CD4-positive, CD25-positive, alpha-beta regulatory T cell (primary cell): ENCODE measurements at regions not wholly inside any gene's neighbourhood (a gene's known extent, or its start where the extent isn't known, plus 50 kb on each side); places are given as distances from the start of the nearest gene placed in this dataset.

Experiments
- ATAC-seq, 2 donors: fragments of 150-1000 bp; cut with Tn5 transposase; one replicate each; pipeline ENCODE4 v1.10.0; 2021; ENCODE audit warnings: low read depth in 2 of 2, moderate number of reproducible peaks in 2 of 2, moderate library complexity in 1 of 2
- DNase-seq, 3 donors: peaks; one replicate each; pipeline versions ENCODE4 v3.0.0 to v3.0.0-alpha.2; 2012 to 2022; ENCODE audit warnings: mixed read lengths in 1 of 3
- H3K27ac ChIP-seq: one replicate; pipeline ENCODE4 v1.7.0; 2013; ENCODE audit warnings: mild to moderate bottlenecking, low read length; ENCODE audit not compliant: insufficient read depth, poor library complexity, severe bottlenecking
- H3K27me3 ChIP-seq: one replicate; pipeline ENCODE4 v1.7.0; 2013; ENCODE audit warnings: low read length; ENCODE audit not compliant: control insufficient read depth, insufficient read depth
- H3K36me3 ChIP-seq: one replicate; pipeline ENCODE4 v1.7.0; 2013; ENCODE audit warnings: mild to moderate bottlenecking, low read length, moderate library complexity; ENCODE audit not compliant: control insufficient read depth, insufficient read depth
- H3K4me1 ChIP-seq: 2 replicates; pipeline ENCODE4 v1.7.0; 2013; ENCODE audit warnings: mild to moderate bottlenecking, low read length; ENCODE audit not compliant: insufficient read depth, control insufficient read depth, poor library complexity, severe bottlenecking
- H3K4me3 ChIP-seq: one replicate; pipeline ENCODE4 v1.7.0; 2013; ENCODE audit warnings: low read depth, mild to moderate bottlenecking, low read length, moderate library complexity
- H3K9me3 ChIP-seq, 2 experiments: 1 replicate in 1 of 2; 2 replicates in 1 of 2; pipeline ENCODE4 v1.7.0; 2013; ENCODE audit warnings: low read length in 2 of 2, mild to moderate bottlenecking in 1 of 2, moderate library complexity in 1 of 2; ENCODE audit not compliant: control insufficient read depth in 2 of 2
- H3K27ac Mint-ChIP-seq, 3 donors: one replicate each; pipeline ENCODE4 v1.8.0; 2020 to 2022; ENCODE audit warnings: mild to moderate bottlenecking in 3 of 3, mixed read lengths in 3 of 3, moderate library complexity in 2 of 3
- H3K27me3 Mint-ChIP-seq: one replicate; pipeline ENCODE4 v1.8.0; 2022; ENCODE audit warnings: mild to moderate bottlenecking, mixed read lengths
- H3K36me3 Mint-ChIP-seq: one replicate; pipeline ENCODE4 v1.8.0; 2020; ENCODE audit warnings: mixed read lengths
- H3K4me1 Mint-ChIP-seq, 4 donors: one replicate each; pipeline ENCODE4 v1.8.0; 2020 to 2022; ENCODE audit warnings: mixed read lengths in 4 of 4, mild to moderate bottlenecking in 1 of 4
- H3K4me3 Mint-ChIP-seq, 4 donors: one replicate each; pipeline ENCODE4 v1.8.0; 2020 to 2022; ENCODE audit warnings: mild to moderate bottlenecking in 4 of 4, mixed read lengths in 4 of 4, moderate library complexity in 3 of 4
- H3K9me3 Mint-ChIP-seq, 7 donors: one replicate each; pipeline ENCODE4 v1.8.0; 2020 to 2022; ENCODE audit warnings: mixed read lengths in 7 of 7, mild to moderate bottlenecking in 3 of 7, moderate library complexity in 2 of 7

- H3K27ac Mint-ChIP-seq, result no peak overlapping the region
- H3K36me3 Mint-ChIP-seq, result no peaks in the 10 kb centered on the region
- no peak overlapping the region for H3K4me3 Mint-ChIP-seq
- DNase-seq (no peak), ATAC-seq (no peak)
- Histone ChIP-seq H3K27ac (no peak overlapping the region), H3K27me3 (no peaks in the 10 kb centered on the region), H3K4me3 (no peak overlapping the region), H3K9me3 (no peaks in the 10 kb centered on the region), H3K36me3 (no peaks in the 10 kb centered on the region), H3K4me1 (no peaks in the 10 kb centered on the region)
- H3K27me3 Mint-ChIP-seq, result no peaks in the 10 kb centered on the region
- H3K4me1 Mint-ChIP-seq, result no peaks in the 10 kb centered on the region
- H3K9me3 Mint-ChIP-seq, result peaks cover 0 to 5% (median 0%) of the 10 kb centered on the region in 7 donors
These were observed 654.3 kb downstream of the SLC4A3 start for GRCh38 chr2:220281771-220282170.

GRCh38 chr2:220282236-220282635, 654.8 kb downstream of the SLC4A3 start:
- no peaks in the 10 kb centered on the region for H3K9me3 ChIP-seq
- H3K27ac ChIP-seq, result no peak overlapping the region
- H3K27me3 Mint-ChIP-seq, result no peaks in the 10 kb centered on the region
- H3K36me3 Mint-ChIP-seq, result no peaks in the 10 kb centered on the region
- H3K36me3 ChIP-seq, result no peaks in the 10 kb centered on the region
- no peak overlapping the region for H3K27ac Mint-ChIP-seq
- H3K4me3 Mint-ChIP-seq, result no peak overlapping the region
- ATAC-seq (no peak), DNase-seq (no peak)
- no peaks in the 10 kb centered on the region for H3K4me1 Mint-ChIP-seq
- H3K4me1 ChIP-seq, result no peaks in the 10 kb centered on the region
- no peaks in the 10 kb centered on the region for H3K27me3 ChIP-seq
- peaks cover 0 to 5% (median 0%) of the 10 kb centered on the region in 7 donors for H3K9me3 Mint-ChIP-seq
- no peak overlapping the region for H3K4me3 ChIP-seq

GRCh38 chr2:220293966-220294365, 666.5 kb downstream of the SLC4A3 start:
- H3K27ac Mint-ChIP-seq, result no peak overlapping the region
- no peaks in the 10 kb centered on the region for H3K36me3 Mint-ChIP-seq
- H3K4me3 Mint-ChIP-seq, result no peak overlapping the region
- H3K27me3 ChIP-seq, result no peaks in the 10 kb centered on the region
- no peak overlapping the region for H3K27ac ChIP-seq
- H3K9me3 Mint-ChIP-seq, result peaks cover 0 to 6% (median 3%) of the 10 kb centered on the region in 7 donors
- H3K9me3 ChIP-seq, result no peaks in the 10 kb centered on the region
- DNase-seq (no peak), ATAC-seq (no peak)
- no peak overlapping the region for H3K4me3 ChIP-seq
- H3K4me1 Mint-ChIP-seq, result no peaks in the 10 kb centered on the region
- no peaks in the 10 kb centered on the region for H3K4me1 ChIP-seq
- no peaks in the 10 kb centered on the region for H3K27me3 Mint-ChIP-seq
- no peaks in the 10 kb centered on the region for H3K36me3 ChIP-seq

- Histone ChIP-seq H3K9me3 (no peaks in the 10 kb centered on the region), H3K27ac (no peak overlapping the region), H3K4me3 (no peak overlapping the region), H3K27me3 (no peaks in the 10 kb centered on the region), H3K36me3 (no peaks in the 10 kb centered on the region), H3K4me1 (no peaks in the 10 kb centered on the region)
- no peak for DNase-seq
- peaks cover 0 to 6% (median 3%) of the 10 kb centered on the region in 7 donors for H3K9me3 Mint-ChIP-seq
- H3K27ac Mint-ChIP-seq, result no peak overlapping the region
- no peaks in the 10 kb centered on the region for H3K27me3 Mint-ChIP-seq
- H3K36me3 Mint-ChIP-seq, result no peaks in the 10 kb centered on the region
- no peak overlapping the region for H3K4me3 Mint-ChIP-seq
- H3K4me1 Mint-ChIP-seq, result no peaks in the 10 kb centered on the region
- no peak for ATAC-seq
These were observed 668.7 kb downstream of the SLC4A3 start for GRCh38 chr2:220296174-220296573.

- H3K27ac ChIP-seq, result no peak overlapping the region
- no peak overlapping the region for H3K4me3 ChIP-seq
- H3K4me1 ChIP-seq, result no peaks in the 10 kb centered on the region
- Mint-ChIP-seq H3K9me3 (peaks cover 0 to 6% (median 3%) of the 10 kb centered on the region in 7 donors), H3K4me1 (no peaks in the 10 kb centered on the region), H3K27me3 (no peaks in the 10 kb centered on the region), H3K4me3 (no peak overlapping the region), H3K36me3 (no peaks in the 10 kb centered on the region), H3K27ac (no peak overlapping the region)
- H3K27me3 ChIP-seq, result no peaks in the 10 kb centered on the region
- no peaks in the 10 kb centered on the region for H3K36me3 ChIP-seq
- H3K9me3 ChIP-seq, result no peaks in the 10 kb centered on the region
- no peak for DNase-seq
- ATAC-seq, result no peak
These were observed 669.7 kb downstream of the SLC4A3 start for GRCh38 chr2:220297093-220297492.

- no peaks in the 10 kb centered on the region for H3K36me3 Mint-ChIP-seq
- no peaks in the 10 kb centered on the region for H3K4me1 Mint-ChIP-seq
- Histone ChIP-seq H3K4me3 (no peak overlapping the region), H3K27ac (no peak overlapping the region), H3K4me1 (no peaks in the 10 kb centered on the region), H3K36me3 (no peaks in the 10 kb centered on the region), H3K9me3 (no peaks in the 10 kb centered on the region), H3K27me3 (no peaks in the 10 kb centered on the region)
- H3K4me3 Mint-ChIP-seq, result no peak overlapping the region
- DNase-seq, result no peak
- no peak for ATAC-seq
- H3K27ac Mint-ChIP-seq, result no peak overlapping the region
- peaks cover 0 to 6% (median 3%) of the 10 kb centered on the region in 7 donors for H3K9me3 Mint-ChIP-seq
- no peaks in the 10 kb centered on the region for H3K27me3 Mint-ChIP-seq
These were observed 673.4 kb downstream of the SLC4A3 start for GRCh38 chr2:220300806-220301205.

GRCh38 chr2:220302756-220303155, 675.3 kb downstream of the SLC4A3 start:
- peaks cover 0 to 4% (median 1%) of the 10 kb centered on the region in 7 donors for H3K9me3 Mint-ChIP-seq
- H3K4me3 Mint-ChIP-seq, result no peak overlapping the region
- H3K36me3 Mint-ChIP-seq, result no peaks in the 10 kb centered on the region
- ATAC-seq, result no peak
- Histone ChIP-seq H3K36me3 (no peaks in the 10 kb centered on the region), H3K27me3 (no peaks in the 10 kb centered on the region), H3K4me1 (no peaks in the 10 kb centered on the region), H3K27ac (no peak overlapping the region), H3K4me3 (no peak overlapping the region), H3K9me3 (no peaks in the 10 kb centered on the region)
- H3K27ac Mint-ChIP-seq, result no peak overlapping the region
- no peaks in the 10 kb centered on the region for H3K27me3 Mint-ChIP-seq
- DNase-seq, result no peak
- H3K4me1 Mint-ChIP-seq, result no peaks in the 10 kb centered on the region

GRCh38 chr2:220309215-220309614, 681.8 kb downstream of the SLC4A3 start:
- Histone ChIP-seq H3K9me3 (no peaks in the 10 kb centered on the region), H3K4me1 (no peaks in the 10 kb centered on the region), H3K36me3 (no peaks in the 10 kb centered on the region), H3K4me3 (no peak overlapping the region), H3K27me3 (no peaks in the 10 kb centered on the region), H3K27ac (no peak overlapping the region)
- Mint-ChIP-seq H3K9me3 (peaks cover 0 to 8% (median 1%) of the 10 kb centered on the region in 7 donors), H3K27ac (no peak overlapping the region), H3K36me3 (no peaks in the 10 kb centered on the region), H3K27me3 (no peaks in the 10 kb centered on the region), H3K4me1 (no peaks in the 10 kb centered on the region), H3K4me3 (no peak overlapping the region)
- DNase-seq, result no peak
- no peak for ATAC-seq
